Stomach (tissue), 4 donors: ENCODE measurements at regions not wholly inside any gene's neighbourhood (a gene's known extent, or its start where the extent isn't known, plus 50 kb on each side); places are given as distances from the start of the nearest gene placed in this dataset.

Source experiments
- POLR2A ChIP-seq, 4 donors: fragments of 450-650 bp; IDR thresholded peaks; one replicate each; pipeline ENCODE4 v1.6.1; 2016; ENCODE audit warnings: antibody characterized with exemption in 4 of 4, control low read depth in 2 of 4, mild to moderate bottlenecking in 1 of 4, moderate library complexity in 1 of 4
- TF ChIP-seq, protein P1 (sequence below), 7 experiments: fragments of 450-650 bp in 4 of 7; fragments of 200-600 bp in 3 of 7; sonication (generic) in 3 of 7; IDR thresholded peaks; one replicate each; pipeline ENCODE4 v1.5.1; 2016 to 2019; ENCODE audit warnings: antibody characterized with exemption in 7 of 7, control low read depth in 2 of 7, mild to moderate bottlenecking in 1 of 7

DNA sequence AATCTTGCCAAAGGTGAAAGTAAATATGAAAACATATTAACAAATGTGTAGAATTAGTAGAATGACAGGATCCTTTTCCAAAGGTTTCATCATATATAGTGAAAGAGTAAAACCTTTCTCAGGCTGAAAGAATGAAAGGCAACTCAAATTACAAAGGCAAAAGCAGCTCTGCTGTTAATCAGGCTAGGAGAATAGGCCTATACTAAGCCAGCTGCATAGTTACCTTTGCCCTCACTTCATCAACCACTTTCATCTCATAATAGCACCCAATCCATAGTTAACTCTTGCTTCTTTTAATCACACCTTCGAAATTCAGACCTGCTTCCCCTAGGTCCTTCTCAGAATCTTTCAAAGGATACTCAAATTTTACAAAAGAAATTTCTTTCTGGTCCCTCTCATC lies 1167.6 kb upstream of the ATXN8OS start:
- TF ChIP-seq POLR2A (IDR thresholded peaks at IDR 0.05): no peak
- TF ChIP-seq, protein P1, sequence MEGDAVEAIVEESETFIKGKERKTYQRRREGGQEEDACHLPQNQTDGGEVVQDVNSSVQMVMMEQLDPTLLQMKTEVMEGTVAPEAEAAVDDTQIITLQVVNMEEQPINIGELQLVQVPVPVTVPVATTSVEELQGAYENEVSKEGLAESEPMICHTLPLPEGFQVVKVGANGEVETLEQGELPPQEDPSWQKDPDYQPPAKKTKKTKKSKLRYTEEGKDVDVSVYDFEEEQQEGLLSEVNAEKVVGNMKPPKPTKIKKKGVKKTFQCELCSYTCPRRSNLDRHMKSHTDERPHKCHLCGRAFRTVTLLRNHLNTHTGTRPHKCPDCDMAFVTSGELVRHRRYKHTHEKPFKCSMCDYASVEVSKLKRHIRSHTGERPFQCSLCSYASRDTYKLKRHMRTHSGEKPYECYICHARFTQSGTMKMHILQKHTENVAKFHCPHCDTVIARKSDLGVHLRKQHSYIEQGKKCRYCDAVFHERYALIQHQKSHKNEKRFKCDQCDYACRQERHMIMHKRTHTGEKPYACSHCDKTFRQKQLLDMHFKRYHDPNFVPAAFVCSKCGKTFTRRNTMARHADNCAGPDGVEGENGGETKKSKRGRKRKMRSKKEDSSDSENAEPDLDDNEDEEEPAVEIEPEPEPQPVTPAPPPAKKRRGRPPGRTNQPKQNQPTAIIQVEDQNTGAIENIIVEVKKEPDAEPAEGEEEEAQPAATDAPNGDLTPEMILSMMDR (IDR thresholded peaks at IDR 0.05): no peak
